GM12865 (cell line): ENCODE measurements at regions not wholly inside any gene's neighbourhood (a gene's known extent, or its start where the extent isn't known, plus 50 kb on each side); places are given as distances from the start of the nearest gene placed in this dataset.
"Not testable (repeated sequence)": the region's sequence is repeated elsewhere in the genome, so short reads cannot be mapped to it uniquely, and the experiment has no call there.

ENCODE experiments used
- DNase-seq: peaks from one replicate; pipeline ENCODE4 v3.0.0; 2010; ENCODE audit warnings: low read depth
- H3K4me3 ChIP-seq: 2 replicates; pipeline ENCODE4 v1.5.1; 2011; ENCODE audit warnings: mild to moderate bottlenecking, low read depth, low read length, control low read depth
- TF ChIP-seq, protein P1 (sequence below): IDR thresholded peaks from 2 replicates; pipeline ENCODE4 v1.5.1; 2011; ENCODE audit warnings: low read length, control low read depth, low read depth, inconsistent platforms; ENCODE audit not compliant: insufficient read depth; ENCODE audit errors: missing control alignments

DNA sequence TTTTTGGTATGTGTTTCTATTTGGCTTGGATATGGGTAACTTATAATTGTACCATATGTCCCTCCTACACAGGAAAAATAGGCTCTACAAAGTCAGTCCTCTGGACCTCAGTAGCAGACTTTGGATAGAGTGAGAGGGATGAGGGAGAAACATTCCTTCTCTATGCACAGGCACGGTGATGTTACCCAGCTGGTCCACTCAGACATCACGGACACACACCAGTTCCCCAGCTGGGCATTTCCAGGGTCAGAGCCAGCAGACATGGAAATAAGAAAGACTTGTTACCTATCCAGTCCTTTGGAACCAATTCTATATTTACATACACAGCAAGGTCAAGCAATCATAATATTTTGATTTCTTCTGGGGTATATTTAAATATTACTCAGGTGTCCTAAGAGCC lies 433.1 kb upstream of the KCNMB2 start:
- no peak overlapping the region for H3K4me3 ChIP-seq
- TF ChIP-seq, protein P1, sequence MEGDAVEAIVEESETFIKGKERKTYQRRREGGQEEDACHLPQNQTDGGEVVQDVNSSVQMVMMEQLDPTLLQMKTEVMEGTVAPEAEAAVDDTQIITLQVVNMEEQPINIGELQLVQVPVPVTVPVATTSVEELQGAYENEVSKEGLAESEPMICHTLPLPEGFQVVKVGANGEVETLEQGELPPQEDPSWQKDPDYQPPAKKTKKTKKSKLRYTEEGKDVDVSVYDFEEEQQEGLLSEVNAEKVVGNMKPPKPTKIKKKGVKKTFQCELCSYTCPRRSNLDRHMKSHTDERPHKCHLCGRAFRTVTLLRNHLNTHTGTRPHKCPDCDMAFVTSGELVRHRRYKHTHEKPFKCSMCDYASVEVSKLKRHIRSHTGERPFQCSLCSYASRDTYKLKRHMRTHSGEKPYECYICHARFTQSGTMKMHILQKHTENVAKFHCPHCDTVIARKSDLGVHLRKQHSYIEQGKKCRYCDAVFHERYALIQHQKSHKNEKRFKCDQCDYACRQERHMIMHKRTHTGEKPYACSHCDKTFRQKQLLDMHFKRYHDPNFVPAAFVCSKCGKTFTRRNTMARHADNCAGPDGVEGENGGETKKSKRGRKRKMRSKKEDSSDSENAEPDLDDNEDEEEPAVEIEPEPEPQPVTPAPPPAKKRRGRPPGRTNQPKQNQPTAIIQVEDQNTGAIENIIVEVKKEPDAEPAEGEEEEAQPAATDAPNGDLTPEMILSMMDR, result no peak
- DNase-seq, result no peak

DNA sequence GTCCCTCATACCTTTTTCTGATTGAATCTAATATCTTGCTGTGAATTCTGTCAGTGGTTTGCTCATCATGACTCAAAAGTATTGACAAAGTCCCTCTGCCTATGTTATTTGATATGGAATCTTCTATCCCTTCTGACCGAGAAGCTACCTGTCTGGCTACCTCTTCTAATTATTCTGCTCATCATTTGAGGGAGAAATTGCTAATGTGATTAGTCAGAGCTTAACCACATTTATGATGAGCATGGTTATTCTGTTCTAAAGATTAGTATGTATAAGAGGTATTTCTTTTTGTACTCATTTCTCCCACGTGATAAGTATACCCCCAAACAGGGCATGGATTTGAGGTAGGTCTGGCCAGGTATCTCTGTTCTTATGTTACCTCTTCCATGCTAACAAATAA lies 428.4 kb upstream of the KCNMB2 start:
- H3K4me3 ChIP-seq, result no peak overlapping the region
- TF ChIP-seq, protein P1, result no peak
- DNase-seq, result no peak

DNA sequence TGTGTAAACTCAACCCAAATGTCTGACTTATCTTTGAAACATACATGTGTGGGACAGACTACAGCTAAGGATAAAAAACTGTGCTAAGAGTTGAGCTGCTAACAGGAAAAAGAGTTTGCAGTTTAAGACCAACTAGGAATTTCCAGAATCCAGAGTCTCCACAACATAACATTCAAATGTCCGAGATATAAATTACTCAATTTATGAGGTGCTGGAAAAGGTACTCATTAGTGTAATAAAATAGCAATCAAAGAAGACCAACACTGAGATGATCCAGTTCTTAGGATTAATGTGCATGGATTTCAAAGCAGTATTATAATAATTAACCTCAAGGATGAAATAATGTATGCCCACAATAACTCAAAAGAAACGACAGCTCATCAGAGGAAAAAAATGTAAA lies 426.5 kb upstream of the KCNMB2 start:
- TF ChIP-seq, protein P1, result no peak
- DNase-seq, result no peak
- no peak overlapping the region for H3K4me3 ChIP-seq

DNA sequence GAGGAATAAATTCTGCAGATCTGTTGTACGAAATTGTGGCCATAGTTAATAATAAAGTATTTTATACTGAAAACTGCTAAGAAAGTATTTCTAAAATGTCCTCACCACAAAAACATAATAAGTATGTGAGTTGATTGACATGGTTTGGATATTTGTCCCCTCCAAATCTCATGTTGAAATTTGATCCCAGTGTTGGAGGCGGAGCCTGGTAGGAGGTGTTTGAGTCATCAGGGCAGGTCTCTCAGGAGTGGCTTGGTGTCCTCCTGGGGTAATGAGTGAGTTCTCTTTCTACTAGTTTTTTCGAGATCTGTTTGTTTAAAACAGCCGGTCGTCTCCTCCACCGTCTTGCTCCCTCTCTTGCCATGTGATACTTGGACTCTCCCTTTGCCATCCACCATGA lies 424.1 kb upstream of the KCNMB2 start:
- DNase-seq, result no peak
- TF ChIP-seq, protein P1, result no peak
- no peak overlapping the region for H3K4me3 ChIP-seq

DNA sequence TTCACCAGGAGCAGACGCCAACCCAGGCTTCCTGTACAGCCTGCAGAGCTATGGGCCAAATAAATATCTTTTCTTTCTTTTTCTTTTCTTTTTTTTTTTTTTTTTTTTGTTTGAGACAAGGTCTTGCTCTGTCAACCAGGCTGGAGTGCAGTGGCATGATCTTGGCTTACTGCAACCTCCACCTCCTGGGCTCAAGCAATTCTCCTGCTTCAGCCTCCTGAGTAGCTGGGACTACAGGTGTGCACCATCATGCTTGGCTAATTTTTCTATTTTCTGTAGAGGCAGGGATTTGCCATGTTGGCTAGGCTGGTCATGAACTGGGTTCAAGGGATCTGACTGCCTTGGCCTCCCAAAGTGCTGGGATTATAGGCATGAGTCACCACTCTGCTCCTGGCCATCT lies 423.7 kb upstream of the KCNMB2 start:
- not testable (repeated sequence) for H3K4me3 ChIP-seq, DNase-seq

DNA sequence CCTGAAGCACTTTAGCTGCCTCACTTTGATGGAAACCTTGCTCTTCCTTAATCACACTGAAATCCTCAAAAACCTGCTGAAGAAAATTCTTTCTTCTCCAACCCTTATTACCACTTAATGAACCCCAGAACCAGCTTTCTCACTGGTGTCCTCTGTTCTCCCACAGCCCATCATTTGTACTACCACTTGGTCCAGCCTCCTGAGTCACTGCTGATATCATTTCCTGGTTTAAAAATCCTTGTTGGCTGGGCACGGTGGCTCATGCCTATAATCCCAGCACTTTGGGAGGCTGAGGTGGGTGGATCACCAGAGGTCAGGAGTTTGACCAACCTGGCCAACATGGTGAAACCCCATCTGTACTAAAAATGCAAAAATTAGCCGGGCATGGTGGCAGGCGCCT lies 418.6 kb upstream of the KCNMB2 start:
- no peak for DNase-seq
- H3K4me3 ChIP-seq, result no peak overlapping the region
- TF ChIP-seq, protein P1, result no peak

DNA sequence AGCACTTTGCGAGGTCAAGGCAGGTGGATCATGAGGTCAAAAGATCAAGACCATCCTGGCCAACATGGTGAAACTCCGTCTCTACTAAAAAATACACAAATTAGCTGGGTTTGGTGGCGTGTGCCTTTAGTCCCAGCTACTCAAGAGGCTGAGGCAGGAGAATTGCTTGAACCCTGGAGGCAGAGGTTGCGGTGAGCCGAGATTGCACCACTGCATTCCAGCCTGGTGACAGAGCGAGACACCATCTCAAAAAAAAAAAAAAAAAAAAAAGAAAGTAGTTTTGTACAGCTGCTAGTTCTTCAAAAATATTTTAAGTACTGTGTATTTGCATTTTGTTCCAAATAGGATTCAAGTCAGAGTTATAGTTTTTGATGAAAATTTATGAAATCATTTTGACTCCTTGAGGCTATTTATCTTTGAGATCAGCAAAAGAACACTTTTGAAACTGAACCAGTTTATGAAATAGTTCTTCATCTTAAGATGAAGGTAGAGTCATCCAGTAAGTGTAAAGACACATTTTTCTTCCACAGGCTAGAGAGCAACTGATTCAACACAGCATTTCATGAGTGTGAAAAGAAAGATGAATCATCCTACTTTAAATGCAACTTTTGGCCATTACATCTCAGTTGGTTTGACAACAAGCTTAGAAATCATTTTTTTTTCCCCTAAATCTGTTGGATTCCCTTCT lies 416.5 kb upstream of the KCNMB2 start:
- not testable (repeated sequence) for DNase-seq, H3K4me3 ChIP-seq

DNA sequence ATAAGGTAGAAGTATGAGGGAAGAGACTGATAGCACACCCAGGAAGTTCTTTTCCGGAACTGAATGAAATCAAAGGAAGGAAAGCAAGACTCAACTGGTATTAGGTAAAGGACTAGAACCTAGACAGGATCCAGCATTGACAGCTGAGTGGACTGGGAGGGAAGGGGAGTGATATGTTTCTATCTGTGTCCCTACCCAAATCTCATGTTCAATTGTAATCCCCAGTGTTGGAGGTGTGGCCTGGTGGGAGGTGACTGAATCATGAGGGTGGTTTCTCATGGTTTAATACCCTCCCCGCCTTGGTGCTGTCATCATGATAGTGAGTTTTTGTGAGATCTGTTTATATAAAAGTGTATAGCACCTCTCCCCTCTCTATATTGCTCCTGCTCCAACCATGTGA lies 415.9 kb upstream of the KCNMB2 start:
- no peak for DNase-seq
- TF ChIP-seq, protein P1, result no peak
- no peak overlapping the region for H3K4me3 ChIP-seq
